GM21723 (cell line): ENCODE measurements at regions not wholly inside any gene's neighbourhood (a gene's known extent, or its start where the extent isn't known, plus 50 kb on each side); places are given as distances from the start of the nearest gene placed in this dataset.

ENCODE experiments used
- ATAC-seq: cut with Tn5 transposase; IDR thresholded peaks from one replicate; pipeline ENCODE4 v1.9.1; 2021; ENCODE audit warnings: mild to moderate bottlenecking, moderate library complexity; ENCODE audit not compliant: unreplicated experiment

DNA sequence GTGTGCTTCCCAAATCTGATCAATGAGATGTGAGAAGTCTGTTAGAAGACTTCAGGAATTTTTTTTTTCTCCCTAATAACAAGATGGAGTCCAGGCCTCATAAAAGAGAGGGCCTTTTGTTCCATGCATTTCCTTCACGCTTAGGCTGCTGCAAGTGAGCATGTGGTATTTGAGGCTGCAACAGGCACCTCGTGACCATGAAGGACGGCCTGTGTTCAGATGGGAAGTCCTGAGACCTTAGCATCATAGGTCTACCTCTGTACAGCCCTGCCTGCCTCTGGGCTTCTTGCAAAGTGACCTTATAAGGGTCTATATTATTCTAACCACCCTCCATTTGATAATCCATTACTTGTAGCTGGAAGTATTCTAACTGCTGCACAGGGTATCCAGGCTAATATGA lies 86.6 kb downstream of the BOD1 start:
- ATAC-seq: no peak

DNA sequence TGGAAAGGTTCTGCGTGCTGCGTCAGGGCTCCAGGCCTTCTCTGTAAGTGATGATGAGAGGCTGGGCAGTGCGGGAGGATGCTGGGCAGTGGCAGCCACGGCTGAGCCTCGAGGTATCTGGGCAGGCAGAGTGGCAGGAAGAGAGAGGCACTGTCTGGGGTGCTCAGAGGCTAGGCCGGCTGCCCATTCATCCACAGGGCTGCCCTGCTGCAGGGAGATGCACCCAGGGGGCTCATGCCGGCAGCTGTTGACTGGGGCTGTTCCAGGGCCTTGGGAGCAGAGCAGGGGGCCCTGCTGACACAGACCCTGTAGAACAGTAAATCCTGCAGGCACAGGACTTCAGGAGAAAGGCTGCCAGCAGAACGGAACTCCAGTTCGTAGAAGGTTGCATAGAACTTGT lies 88.8 kb downstream of the BOD1 start:
- no peak for ATAC-seq

DNA sequence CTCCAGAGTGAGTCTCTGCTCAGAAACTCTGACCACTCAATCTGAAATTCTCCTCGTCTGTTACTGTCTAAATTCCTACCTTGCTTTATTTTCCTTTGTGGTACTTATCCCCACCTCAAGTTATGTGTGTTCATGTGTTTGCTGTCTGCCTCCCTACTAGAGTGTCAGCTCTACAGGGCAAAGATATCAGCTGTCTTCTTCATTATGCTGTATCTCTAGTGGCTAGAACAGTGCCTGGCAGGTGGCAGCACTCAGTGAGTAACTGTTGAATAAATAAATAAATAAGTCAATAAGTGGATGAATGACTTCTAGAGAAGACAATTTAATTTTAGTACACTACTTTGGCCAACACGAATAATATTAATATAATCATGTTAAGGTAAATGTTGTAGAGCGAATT lies 92.3 kb downstream of the BOD1 start:
- ATAC-seq: no peak

DNA sequence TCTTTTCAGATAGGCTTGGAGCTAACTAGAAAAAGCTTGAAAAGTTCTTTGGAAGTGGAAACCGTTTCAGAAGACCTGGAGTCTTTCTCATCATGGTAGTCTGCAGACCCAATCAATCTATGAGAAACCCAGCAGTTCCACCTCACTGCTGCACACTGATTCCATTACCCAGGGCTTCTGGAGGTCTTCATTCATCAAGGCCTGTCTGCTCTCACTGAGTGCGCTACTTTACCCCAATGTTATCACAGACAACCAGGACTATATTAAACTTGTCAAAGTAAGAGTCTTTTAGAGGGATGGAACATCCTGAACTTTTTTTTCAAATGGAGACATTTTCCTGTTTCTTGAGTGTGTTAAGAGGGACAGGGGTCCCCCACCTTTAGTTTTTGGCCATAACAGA lies 93.1 kb downstream of the BOD1 start:
- no peak for ATAC-seq

DNA sequence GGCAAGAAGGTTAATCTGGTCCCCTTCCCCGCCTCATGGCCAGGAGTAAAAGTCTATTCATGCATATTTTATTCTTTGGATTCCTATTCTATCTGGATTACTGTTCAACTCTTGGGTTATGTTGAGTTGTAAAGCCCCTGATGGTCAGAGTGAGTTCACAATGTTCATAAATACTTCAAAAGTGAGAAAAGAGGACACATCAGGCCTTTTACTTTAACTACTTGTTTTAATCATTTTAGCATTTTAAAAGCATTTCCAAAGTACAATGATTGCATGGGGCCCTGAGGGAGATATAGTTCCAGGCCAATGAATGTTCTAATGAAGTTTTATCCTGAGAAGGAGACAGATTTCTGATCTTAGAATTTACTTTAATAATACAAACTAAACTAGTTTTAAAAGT lies 93.9 kb downstream of the BOD1 start:
- ATAC-seq: no peak

DNA sequence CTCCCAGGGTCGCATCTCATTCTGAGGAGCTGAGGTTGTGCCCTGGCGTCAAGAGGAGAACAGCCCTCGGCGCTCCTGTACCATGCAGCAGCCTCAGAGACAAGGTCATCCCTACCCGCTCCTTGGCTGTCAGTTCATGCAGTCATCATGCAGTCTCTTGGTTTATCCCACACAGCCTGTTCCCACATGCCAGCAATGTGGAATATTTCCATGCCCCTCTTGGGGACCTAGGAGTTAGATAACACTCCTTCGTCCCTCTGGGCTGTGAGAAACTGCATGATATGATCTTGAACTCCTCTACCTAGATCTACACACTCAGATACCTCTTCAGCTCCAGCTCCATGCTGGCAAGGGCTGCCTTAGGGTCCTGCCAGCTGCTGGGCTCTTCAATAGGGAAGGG lies 97.6 kb downstream of the BOD1 start:
- no peak for ATAC-seq

DNA sequence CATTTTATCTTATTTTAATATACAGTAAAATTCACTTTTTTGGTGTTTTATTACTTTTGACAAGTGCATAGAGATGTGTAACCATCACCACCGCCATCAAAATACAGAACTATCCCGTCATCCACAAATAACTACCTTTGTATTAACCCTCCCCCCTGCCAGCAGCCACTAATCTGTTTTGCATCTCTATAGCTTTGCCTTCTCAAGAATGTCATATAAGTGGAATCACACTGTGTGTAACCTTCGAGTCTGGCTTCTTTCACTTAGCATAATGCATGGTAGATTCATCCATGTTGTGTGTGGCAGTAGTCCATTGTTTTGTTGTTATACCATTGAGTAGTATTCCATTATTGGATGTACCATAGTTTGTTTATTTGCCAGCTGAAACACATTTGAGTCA lies 98.8 kb downstream of the BOD1 start:
- ATAC-seq: no peak

DNA sequence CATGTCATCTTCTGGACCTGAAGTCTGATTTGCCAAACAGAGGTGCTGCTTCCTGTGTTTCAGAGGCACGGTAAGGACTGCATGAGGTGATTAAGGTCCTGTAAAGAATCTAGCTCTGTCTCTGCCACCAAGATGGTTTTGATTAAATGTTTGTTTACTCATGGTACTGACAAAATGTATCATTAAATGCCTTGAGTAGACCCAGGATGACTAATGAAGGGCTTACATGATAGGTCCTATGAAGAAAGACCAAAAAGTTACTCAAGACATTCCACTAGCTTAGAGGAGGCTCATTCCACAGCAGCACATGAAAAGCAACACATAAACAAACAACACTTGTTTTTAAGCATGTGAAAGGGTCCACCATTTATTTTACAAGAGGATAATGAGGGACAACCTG lies 100.9 kb downstream of the BOD1 start:
- ATAC-seq: no peak

DNA sequence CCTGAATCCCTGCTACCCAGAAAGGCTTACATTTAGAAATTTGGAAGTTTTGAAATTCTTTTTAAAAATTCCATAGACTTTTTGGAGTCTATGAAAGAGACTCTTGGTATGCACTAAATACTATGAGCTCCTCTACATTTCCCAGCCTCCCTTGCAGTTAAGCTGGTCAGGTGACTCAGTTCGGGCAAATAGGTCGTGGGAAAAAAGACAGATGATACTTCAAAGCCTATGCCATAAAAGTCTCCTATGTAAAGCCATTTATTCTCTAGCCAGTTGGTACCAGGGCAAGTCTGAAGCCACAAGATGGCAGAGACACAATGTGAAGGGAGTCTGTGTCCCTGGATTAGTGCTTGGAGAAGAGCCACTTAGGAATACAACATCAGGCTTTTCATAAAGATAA lies 101.8 kb downstream of the BOD1 start:
- no peak for ATAC-seq

DNA sequence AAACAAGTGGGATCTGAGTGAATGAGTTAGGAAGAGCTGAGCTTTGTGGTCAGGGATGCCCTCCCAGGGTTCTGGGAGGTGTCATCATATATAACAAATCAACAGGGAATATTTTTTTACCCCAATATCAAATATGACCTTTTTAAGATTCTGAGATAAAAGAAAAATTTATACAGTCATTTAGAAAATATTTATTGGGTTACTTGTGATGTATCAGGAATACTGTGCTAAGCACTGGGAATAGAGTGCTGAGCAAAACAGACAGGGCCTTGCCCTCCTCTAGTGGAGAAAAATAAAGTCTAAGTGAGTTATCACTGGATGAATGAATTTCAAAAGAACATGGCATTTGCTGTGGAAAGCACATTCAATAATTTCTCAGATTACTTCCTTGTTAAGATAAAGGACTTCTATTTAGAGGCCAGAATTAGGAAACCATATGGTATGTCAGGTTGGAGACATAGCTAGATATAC lies 102.9 kb downstream of the BOD1 start:
- no peak for ATAC-seq

DNA sequence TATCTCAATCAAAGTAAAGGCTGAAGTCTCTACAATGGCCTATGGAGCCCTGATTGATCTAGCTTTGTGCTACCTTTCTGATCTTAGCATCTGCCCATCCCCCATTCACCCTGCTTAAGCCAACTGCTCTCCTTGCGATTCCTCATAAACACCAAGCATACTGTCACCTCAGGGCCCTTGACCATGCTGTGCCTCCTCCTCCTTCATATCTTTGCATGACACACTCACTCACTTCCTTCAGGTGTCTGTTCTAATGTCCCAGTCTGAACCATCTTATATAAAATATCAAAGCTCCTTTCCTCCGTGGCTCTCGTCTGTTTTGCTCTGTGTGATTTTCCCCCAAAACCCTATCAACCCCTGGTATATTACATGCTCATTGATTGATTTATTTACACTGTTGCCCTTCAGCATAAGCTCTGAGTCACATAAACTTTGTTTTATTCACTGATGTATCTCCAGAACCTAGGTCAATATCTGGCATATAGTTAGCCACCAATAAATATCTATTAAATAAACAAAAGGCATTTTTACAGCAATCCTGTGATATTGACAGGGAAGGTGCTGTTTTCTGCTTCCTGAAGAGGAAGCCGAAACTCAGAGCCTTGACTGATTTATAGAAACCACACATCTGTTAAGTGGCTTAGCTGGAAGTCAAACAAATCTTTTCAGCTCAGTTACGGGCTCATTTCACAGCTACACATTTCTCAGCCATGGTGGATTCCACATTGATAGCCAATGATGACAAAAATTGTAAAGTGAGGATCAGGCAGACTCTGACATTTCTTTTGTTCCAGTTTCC lies 103.6 kb downstream of the BOD1 start:
- ATAC-seq: no peak

DNA sequence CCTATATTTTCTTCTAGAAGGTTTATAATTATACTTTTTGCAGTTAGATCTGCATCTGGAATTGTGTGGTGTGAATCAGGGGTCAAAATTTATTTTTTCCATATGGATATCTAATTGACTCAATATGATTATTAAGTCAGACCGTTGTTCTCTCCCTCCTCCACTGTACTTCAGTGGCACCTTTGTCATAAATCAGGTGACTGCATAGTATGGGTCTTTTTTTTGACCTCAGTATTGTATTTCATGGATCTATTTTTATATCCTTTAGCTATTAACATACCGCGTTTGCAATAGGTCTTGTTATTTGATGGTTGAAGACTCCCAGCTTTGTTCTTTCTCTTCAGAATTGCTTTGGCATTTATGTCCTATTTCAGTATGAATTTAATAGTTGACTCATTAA lies 107.4 kb downstream of the BOD1 start:
- ATAC-seq: no peak

DNA sequence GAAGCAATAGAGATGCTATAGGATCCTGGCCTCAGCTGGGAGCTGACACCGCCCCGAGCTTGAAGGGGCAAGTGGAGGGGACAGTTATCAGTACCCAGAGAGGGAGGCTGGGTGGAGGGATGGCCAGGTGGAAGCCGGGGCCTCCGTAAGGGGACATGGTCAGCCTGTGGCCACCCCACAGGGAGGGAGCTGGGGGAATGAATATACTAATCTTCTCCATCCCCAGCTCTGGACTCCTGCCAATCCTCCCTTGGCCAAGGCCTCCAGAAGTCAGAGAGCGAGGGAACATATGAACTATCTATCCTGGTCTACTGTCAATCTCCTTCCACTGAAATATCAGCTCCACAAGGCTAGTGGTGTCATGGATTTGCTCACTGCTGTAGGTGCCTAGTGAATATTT lies 109.3 kb downstream of the BOD1 start:
- ATAC-seq: no peak

DNA sequence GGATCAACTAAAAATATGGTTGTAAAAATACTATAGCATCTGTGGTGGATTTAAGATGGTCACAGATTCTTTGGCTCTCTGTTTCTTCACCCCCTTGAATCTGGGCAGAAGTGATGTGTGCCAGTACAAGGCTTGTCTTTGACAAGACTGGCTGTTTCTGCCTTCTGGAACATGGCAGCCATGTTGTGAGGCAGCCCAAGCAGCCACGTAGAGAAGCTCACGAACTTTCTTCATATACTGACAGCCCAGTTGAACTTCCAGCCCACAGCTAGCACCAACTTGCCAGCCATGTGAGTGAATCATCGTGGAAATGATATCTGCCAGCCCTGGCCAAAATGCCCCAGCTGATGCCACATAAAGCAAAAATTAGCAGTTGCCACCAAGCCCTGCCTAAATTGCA lies 110.8 kb downstream of the BOD1 start:
- no peak for ATAC-seq

DNA sequence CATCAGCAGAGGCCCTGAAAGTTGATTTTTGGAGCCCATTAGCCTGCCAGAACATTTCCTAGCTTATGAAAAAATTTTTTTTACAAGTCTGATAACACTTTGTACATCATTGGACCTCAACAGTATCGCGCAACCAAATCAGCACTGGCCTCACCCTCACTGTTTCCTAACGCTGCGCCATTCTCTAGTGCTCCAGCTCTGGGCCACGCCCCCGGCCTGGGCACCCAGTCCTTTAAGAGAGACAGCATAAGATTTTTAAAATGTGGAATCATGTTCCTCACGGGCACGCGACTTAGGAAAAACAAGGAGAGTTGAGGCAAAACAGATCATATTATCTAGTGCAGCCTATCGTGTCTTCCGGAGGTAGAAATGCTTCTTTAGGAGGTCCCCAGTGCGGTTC lies 114.5 kb downstream of the BOD1 start:
- ATAC-seq: no peak

DNA sequence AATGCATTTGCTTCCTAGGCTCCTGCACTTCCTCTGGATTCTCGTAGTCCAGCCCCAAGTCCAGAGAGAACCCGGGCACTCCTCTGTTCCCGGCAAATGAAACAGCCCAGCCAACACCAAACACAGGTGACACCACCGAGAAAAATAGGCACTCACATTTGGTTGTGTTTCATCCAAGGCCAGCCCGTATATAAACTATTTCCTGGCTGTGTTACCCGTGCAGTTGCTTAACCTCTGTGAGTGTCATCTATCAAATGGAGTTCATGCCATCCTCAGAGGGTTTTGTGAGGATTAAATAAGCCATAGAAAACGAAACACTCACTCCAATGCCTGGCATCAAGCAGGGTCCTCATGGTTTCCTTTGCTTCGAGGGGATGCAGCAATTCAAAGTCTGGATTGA lies 115.2 kb downstream of the BOD1 start:
- no peak for ATAC-seq

DNA sequence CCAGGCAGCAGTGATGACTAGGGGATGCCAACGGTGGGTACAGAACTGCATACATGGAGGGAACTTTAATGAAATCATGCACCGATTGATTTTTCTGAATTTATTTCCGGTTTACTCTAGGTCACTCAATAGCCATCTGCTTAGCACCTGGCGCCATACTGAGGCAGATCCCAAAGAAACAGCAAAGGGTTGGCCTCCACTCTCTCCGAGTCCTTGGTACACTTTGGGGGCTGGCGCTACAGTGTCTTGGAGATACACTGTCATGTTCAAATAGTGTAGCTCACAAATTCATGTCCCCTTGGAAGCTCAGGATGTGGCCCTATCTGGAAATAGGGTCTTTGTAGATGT lies 116.3 kb downstream of the BOD1 start:
- ATAC-seq: no peak

DNA sequence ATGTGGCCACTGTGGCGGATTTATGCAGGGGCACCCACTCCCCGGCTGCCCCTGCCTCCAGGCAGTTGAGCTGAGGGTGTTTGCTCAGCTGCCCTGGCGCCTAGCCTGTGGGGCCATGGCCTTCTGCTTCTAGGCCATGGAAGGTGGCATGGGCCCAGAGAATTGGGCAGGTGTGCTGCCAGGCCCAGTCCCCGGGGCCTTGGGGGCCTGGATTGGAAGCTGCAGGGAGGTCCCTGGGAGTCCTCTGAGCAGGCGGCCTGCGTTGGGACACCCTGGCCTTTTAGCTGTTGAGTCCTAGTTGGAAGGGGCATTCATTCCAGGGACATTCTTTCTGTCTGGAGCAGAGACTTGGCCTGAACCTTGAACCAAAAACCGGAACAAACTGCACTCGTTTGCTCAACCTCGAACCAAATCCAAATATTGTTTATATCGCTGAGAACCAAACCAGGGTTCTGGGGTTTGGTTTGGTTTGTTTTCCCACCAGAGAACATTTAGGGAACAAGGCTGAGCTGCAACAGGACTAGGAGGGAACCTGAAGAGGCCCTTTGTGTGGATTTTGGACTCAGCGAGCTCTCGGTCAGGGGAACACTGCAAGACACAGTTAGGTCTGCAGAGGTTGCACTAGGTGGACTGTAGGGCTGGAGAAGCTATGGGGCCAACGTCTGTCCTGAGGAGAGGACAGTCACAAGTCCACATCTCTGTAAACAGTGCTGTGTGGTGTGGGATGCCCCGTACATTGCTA lies 116.8 kb downstream of the BOD1 start:
- ATAC-seq: no peak

DNA sequence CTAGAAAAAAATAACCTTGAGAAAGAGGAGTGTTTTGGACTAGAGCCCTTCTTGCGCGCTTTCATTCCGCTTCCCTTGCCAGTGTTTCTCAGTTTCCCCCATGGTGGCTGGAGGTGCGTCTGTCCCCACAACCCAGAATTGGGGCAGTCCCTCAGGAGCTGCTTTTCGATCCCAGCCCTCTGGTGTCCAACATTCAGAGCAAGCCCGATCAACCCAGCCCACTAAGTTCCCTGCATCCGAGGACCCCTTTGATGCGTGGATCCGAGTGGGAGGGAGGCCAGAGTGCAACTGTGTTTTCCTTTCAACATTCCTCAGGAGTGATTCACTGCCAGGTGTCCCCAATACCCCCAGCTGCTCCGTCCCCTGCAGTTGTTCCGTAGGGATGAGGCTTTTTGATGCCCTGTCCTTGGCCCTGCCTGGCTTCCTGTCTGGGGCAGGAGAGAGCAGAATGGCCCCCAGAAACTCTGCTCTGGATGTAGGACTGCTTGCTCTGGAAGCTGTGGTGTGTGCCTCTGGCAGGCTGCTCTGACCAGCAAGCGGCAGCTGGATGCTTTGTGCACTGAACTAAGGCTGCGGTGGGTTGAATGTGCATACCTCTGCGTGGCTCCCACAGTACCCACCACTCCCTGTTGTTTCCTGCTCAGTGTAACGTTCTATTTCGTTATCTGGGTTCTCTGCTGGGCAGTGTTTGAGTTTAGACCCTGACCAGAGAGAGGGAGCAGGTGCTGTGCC lies 117.5 kb downstream of the BOD1 start:
- no peak for ATAC-seq

DNA sequence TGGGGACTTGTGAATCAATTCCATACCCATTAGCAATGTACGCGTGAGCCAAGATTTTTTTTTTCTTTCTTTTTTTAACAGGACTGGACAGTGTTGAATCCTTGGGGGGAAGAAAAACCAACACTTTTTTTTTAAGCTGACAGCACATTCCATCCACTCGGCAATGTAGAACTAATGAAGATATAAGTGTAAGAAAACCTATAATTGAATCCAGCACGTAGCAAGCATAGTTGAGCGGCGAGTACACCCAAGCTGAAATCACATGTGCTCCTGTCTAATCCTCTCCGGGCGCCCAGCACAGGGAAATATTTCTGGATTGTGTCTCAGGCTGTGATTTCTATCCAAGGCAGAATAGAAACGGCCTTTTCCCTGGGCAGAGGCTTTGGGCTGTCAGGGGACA lies 118.2 kb downstream of the BOD1 start:
- no peak for ATAC-seq

DNA sequence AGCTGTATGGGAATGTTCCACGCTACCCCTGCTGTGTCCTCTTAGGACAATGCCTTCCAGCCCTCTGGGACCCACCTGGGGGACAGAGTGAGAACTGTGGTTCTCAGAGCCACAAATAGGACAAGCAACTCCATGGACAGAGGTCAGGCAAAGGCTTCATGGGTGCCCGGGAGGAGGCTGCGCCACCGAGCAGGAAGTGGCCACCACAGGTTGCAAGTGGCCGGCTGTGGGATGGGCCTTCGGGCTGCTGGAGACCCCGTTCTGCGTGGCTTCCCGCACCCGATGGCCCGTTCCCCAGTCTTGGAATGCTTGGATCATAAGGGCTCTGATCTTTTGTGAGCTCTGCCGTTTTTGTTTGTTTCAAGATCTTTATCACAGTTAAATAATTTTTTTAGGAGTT lies 118.8 kb downstream of the BOD1 start:
- no peak for ATAC-seq

DNA sequence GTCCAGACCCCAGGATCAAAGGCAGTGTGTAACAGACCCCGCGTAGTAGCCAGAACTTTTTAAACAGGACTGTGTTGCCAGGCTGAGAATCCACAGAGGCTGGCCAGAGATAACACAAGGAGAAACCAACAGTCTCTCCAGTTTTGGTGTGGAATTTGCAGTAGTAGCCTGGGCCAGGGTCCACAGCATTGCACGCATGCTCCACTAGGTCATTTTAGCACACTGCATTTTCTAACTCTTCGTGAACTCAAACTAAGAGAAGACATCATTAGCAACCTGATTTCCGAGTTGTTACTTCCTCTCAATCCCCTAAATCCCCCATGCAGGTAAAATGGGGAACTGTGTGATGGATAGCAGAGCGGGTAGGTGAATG lies 119.6 kb downstream of the BOD1 start:
- ATAC-seq: no peak
